ENCODE measurements at regions not wholly inside any gene's neighbourhood (a gene's known extent, or its start where the extent isn't known, plus 50 kb on each side); places are given as distances from the start of the nearest gene placed in this dataset.

DNA sequence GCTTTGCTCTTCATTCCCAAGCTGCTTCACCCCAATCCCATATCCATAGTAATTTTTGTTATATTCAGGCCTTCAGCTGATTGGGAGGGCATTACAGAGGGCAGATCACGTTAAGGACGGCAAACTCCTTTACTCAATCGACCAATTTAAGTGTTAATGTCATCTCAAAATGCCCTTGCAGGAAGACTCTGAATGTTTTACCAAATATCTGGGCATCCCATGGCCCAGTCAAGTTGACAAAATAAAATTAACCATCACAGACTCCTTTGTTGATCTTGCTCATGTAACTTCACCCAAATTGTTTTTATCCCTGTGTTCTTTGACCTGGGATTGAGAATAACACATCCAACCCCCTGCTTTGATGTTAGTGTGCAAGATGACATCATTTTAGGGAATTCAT, 1018.3 kb upstream of the LCORL start:
- TF ChIP-seq, protein P1, sequence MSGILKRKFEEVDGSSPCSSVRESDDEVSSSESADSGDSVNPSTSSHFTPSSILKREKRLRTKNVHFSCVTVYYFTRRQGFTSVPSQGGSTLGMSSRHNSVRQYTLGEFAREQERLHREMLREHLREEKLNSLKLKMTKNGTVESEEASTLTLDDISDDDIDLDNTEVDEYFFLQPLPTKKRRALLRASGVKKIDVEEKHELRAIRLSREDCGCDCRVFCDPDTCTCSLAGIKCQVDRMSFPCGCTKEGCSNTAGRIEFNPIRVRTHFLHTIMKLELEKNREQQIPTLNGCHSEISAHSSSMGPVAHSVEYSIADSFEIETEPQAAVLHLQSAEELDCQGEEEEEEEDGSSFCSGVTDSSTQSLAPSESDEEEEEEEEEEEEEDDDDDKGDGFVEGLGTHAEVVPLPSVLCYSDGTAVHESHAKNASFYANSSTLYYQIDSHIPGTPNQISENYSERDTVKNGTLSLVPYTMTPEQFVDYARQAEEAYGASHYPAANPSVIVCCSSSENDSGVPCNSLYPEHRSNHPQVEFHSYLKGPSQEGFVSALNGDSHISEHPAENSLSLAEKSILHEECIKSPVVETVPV (CRISPR knock-in tag; IDR thresholded peaks at IDR 0.05) = no peak
- TF ChIP-seq, protein P2, sequence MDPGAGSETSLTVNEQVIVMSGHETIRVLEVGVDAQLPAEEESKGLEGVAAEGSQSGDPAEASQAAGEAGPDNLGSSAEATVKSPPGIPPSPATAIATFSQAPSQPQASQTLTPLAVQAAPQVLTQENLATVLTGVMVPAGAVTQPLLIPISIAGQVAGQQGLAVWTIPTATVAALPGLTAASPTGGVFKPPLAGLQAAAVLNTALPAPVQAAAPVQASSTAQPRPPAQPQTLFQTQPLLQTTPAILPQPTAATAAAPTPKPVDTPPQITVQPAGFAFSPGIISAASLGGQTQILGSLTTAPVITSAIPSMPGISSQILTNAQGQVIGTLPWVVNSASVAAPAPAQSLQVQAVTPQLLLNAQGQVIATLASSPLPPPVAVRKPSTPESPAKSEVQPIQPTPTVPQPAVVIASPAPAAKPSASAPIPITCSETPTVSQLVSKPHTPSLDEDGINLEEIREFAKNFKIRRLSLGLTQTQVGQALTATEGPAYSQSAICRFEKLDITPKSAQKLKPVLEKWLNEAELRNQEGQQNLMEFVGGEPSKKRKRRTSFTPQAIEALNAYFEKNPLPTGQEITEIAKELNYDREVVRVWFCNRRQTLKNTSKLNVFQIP (CRISPR knock-in tag; IDR thresholded peaks at IDR 0.05; ENCODE audit: borderline replicate concordance, low read depth) = no peak
- TF ChIP-seq ZNF70 (CRISPR knock-in tag; IDR thresholded peaks at IDR 0.05) (no peak), CSDC2 (CRISPR knock-in tag; IDR thresholded peaks at IDR 0.05) (no peak), GLIS3 (CRISPR knock-in tag; IDR thresholded peaks at IDR 0.05) (no peak), ISL1 (CRISPR knock-in tag; IDR thresholded peaks at IDR 0.05) (no peak), ARNTL (CRISPR knock-in tag; IDR thresholded peaks at IDR 0.05; ENCODE audit: borderline replicate concordance, low read depth) (no peak), SNAI2 (CRISPR knock-in tag; IDR thresholded peaks at IDR 0.05) (no peak), ZNF565 (CRISPR knock-in tag; conservative IDR thresholded peaks at IDR 0.05; ENCODE audit: low read depth) (no peak), OSR1 (CRISPR knock-in tag; IDR thresholded peaks at IDR 0.05) (no peak)
- TF ChIP-seq, protein P3, sequence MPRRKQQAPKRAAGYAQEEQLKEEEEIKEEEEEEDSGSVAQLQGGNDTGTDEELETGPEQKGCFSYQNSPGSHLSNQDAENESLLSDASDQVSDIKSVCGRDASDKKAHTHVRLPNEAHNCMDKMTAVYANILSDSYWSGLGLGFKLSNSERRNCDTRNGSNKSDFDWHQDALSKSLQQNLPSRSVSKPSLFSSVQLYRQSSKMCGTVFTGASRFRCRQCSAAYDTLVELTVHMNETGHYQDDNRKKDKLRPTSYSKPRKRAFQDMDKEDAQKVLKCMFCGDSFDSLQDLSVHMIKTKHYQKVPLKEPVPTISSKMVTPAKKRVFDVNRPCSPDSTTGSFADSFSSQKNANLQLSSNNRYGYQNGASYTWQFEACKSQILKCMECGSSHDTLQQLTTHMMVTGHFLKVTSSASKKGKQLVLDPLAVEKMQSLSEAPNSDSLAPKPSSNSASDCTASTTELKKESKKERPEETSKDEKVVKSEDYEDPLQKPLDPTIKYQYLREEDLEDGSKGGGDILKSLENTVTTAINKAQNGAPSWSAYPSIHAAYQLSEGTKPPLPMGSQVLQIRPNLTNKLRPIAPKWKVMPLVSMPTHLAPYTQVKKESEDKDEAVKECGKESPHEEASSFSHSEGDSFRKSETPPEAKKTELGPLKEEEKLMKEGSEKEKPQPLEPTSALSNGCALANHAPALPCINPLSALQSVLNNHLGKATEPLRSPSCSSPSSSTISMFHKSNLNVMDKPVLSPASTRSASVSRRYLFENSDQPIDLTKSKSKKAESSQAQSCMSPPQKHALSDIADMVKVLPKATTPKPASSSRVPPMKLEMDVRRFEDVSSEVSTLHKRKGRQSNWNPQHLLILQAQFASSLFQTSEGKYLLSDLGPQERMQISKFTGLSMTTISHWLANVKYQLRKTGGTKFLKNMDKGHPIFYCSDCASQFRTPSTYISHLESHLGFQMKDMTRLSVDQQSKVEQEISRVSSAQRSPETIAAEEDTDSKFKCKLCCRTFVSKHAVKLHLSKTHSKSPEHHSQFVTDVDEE (CRISPR knock-in tag; IDR thresholded peaks at IDR 0.05) = no peak
- no peak for ATAC-seq

DNA sequence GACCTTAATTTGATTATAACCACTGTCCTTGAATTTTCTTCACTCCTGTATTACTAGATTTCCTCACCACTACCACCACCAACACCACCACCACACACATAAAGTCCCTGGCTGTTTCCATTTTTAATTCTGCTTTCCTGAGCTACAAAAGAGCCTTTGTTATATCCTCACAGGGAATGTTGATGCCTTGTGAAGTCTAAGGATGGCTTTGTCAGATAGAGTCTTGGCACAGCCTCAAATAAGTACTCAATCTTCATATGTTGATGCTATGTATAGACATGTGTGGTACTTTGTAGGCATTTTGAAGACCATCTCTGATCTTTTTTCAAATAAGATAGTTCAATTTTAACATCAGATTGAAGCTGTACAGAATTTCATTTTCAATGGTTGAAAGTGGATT, 1016.7 kb upstream of the LCORL start:
- no peak for ATAC-seq
- TF ChIP-seq CSDC2 (CRISPR knock-in tag; IDR thresholded peaks at IDR 0.05) = no peak
- TF ChIP-seq, protein P4, sequence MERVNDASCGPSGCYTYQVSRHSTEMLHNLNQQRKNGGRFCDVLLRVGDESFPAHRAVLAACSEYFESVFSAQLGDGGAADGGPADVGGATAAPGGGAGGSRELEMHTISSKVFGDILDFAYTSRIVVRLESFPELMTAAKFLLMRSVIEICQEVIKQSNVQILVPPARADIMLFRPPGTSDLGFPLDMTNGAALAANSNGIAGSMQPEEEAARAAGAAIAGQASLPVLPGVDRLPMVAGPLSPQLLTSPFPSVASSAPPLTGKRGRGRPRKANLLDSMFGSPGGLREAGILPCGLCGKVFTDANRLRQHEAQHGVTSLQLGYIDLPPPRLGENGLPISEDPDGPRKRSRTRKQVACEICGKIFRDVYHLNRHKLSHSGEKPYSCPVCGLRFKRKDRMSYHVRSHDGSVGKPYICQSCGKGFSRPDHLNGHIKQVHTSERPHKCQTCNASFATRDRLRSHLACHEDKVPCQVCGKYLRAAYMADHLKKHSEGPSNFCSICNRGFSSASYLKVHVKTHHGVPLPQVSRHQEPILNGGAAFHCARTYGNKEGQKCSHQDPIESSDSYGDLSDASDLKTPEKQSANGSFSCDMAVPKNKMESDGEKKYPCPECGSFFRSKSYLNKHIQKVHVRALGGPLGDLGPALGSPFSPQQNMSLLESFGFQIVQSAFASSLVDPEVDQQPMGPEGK (CRISPR knock-in tag; IDR thresholded peaks at IDR 0.05; ENCODE audit: borderline replicate concordance) = no peak
- no peak for TF ChIP-seq RARB (CRISPR knock-in tag; IDR thresholded peaks at IDR 0.05)
- no peak for TF ChIP-seq ZNF70 (CRISPR knock-in tag; IDR thresholded peaks at IDR 0.05)
- TF ChIP-seq, protein P3 (CRISPR knock-in tag; IDR thresholded peaks at IDR 0.05) = no peak
- TF ChIP-seq ZC3H10 (CRISPR knock-in tag; IDR thresholded peaks at IDR 0.05) = no peak
- TF ChIP-seq, protein P1 (CRISPR knock-in tag; IDR thresholded peaks at IDR 0.05) = no peak
- no peak for TF ChIP-seq TCF4 (CRISPR knock-in tag; IDR thresholded peaks at IDR 0.05; ENCODE audit: borderline replicate concordance)
- TF ChIP-seq ARNTL (CRISPR knock-in tag; IDR thresholded peaks at IDR 0.05; ENCODE audit: borderline replicate concordance, low read depth) = no peak
- TF ChIP-seq, protein P5, sequence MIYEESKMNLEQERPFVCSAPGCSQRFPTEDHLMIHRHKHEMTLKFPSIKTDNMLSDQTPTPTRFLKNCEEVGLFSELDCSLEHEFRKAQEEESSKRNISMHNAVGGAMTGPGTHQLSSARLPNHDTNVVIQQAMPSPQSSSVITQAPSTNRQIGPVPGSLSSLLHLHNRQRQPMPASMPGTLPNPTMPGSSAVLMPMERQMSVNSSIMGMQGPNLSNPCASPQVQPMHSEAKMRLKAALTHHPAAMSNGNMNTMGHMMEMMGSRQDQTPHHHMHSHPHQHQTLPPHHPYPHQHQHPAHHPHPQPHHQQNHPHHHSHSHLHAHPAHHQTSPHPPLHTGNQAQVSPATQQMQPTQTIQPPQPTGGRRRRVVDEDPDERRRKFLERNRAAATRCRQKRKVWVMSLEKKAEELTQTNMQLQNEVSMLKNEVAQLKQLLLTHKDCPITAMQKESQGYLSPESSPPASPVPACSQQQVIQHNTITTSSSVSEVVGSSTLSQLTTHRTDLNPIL (CRISPR knock-in tag; IDR thresholded peaks at IDR 0.05; ENCODE audit: low read depth) = no peak
- TF ChIP-seq ESRRG (CRISPR knock-in tag; IDR thresholded peaks at IDR 0.05) = no peak

Data from SK-N-SH treated with all-trans-retinoic acid at 6 μM for 48 hours (cell line).